K562 (cell line): ENCODE measurements at regions not wholly inside any gene's neighbourhood (a gene's known extent, or its start where the extent isn't known, plus 50 kb on each side); places are given as distances from the start of the nearest gene placed in this dataset.

Experiments
- ATAC-seq: fragments of 200-7000 bp; cut with Tn5 transposase; 3 replicates; pipeline ENCODE4 v1.9.1; 2020; ENCODE audit warnings: moderate library complexity
- BruUV-seq: library from RNA; stranded (reverse); fragments of 400-500 nt; replicated peaks from 2 replicates; lab custom pipeline; 2021; lab: Mats Ljungman, UMichigan
- CTCF ChIA-PET: fragments of 300-600 bp; formaldehyde crosslinking; extraction: SDS; loops from one replicate; lab custom pipeline; 2021; ENCODE audit warnings: low intra/inter-chr PET ratio; lab: Yijun Ruan, JAX
- POLR2A ChIA-PET: fragments of 300-600, 350-650 bp; sonication (Branson Sonifier 250); formaldehyde crosslinking; extraction: SDS; loops from one replicate; lab custom pipeline; 2021; ENCODE audit warnings: antibody characterized with exemption, inconsistent platforms; lab: Yijun Ruan, JAX
- DNase-seq, 4 experiments: peaks; one replicate each; pipeline versions ENCODE4 v3.0.0 to v3.0.0-alpha.2; 2011 to 2018; ENCODE audit warnings: low spot score in 3 of 4, mixed read lengths in 3 of 4; ENCODE audit errors: extremely low read depth in 1 of 4
- FAIRE-seq: peaks from 2 replicates; lab custom pipeline; 2011; peaks lifted over from hg19 to GRCh38; lab: Jason Lieb, UNC
- H2AFZ ChIP-seq: 2 replicates; pipeline ENCODE4 v1.6.0; 2011; ENCODE audit warnings: low read depth, low read length, control low read depth, inconsistent platforms
- H3K27ac ChIP-seq: fragments of 200-600 bp; 3 replicates; pipeline ENCODE4 v1.8.0; 2011; ENCODE audit warnings: low read depth, mild to moderate bottlenecking, control low read depth, inconsistent platforms, low read length, moderate library complexity, mixed read lengths; ENCODE audit errors: extremely low read depth
- H3K27me3 ChIP-seq, 2 experiments: fragments of 300-600 bp in 1 of 2; 2 replicates in 1 of 2; 3 replicates in 1 of 2; pipeline versions ENCODE4 v1.6.0 to v1.8.0; 2011; ENCODE audit warnings: inconsistent platforms in 2 of 2, low read length in 2 of 2, mild to moderate bottlenecking in 1 of 2, mixed read lengths in 1 of 2, moderate library complexity in 1 of 2; ENCODE audit not compliant: control insufficient read depth in 2 of 2, insufficient read depth in 2 of 2
- H3K36me3 ChIP-seq: fragments of 300-600 bp; 3 replicates; pipeline ENCODE4 v1.8.0; 2011; ENCODE audit warnings: mild to moderate bottlenecking, low read length, inconsistent platforms; ENCODE audit not compliant: control insufficient read depth, insufficient read depth
- H3K4me1 ChIP-seq, 2 experiments: fragments of 200-600 bp in 1 of 2; replicated peaks in 1 of 2; 2 replicates in 1 of 2; 3 replicates in 1 of 2; pipeline versions ENCODE4 v1.5.1 to v1.8.0; 2011; ENCODE audit warnings: inconsistent platforms in 2 of 2, low read length in 2 of 2, mild to moderate bottlenecking in 1 of 2, mixed read lengths in 1 of 2, moderate library complexity in 1 of 2; ENCODE audit not compliant: control insufficient read depth in 2 of 2, insufficient read depth in 2 of 2
- H3K4me2 ChIP-seq: 2 replicates; pipeline ENCODE4 v1.6.1; 2011; ENCODE audit warnings: low read length, control low read depth, inconsistent platforms, mixed read lengths; ENCODE audit not compliant: insufficient read depth
- H3K4me3 ChIP-seq: fragments of 200-600 bp; sonication (generic), shearing (Covaris generic); 2 replicates; pipeline ENCODE4 v1.5.1; 2016; ENCODE audit warnings: control low read depth, inconsistent platforms
- H3K79me2 ChIP-seq: fragments of 200-600 bp; 3 replicates; pipeline ENCODE4 v1.8.0; 2011; ENCODE audit warnings: low read length, inconsistent platforms; ENCODE audit not compliant: control insufficient read depth, insufficient read depth
- H3K9ac ChIP-seq, 2 experiments: 2 replicates each; pipeline versions ENCODE4 v1.6.0 to v1.6.1; 2011; ENCODE audit warnings: low read depth in 2 of 2, low read length in 2 of 2, control low read depth in 1 of 2, inconsistent platforms in 1 of 2, mild to moderate bottlenecking in 1 of 2, mixed read lengths in 1 of 2; ENCODE audit not compliant: insufficient read depth in 1 of 2
- H3K9me1 ChIP-seq: one replicate; pipeline ENCODE4 v1.6.0; 2011; ENCODE audit warnings: inconsistent platforms, mild to moderate bottlenecking, low read length, moderate library complexity; ENCODE audit not compliant: control insufficient read depth, insufficient read depth
- H3K9me3 ChIP-seq: replicated peaks from 2 replicates; pipeline ENCODE4 v1.5.1; 2011; ENCODE audit warnings: low read depth, low read length, inconsistent platforms; ENCODE audit not compliant: control insufficient read depth, insufficient read depth
- H4K20me1 ChIP-seq: replicated peaks from 2 replicates; pipeline ENCODE4 v1.6.1; 2011; ENCODE audit warnings: low read length, inconsistent platforms, mixed read lengths; ENCODE audit not compliant: control insufficient read depth, insufficient read depth
- ARHGAP35 ChIP-seq: fragments of 450-650 bp; IDR thresholded peaks from 2 replicates; pipeline ENCODE4 v1.6.1; 2018; ENCODE audit not compliant: partially characterized antibody
- CBX1 ChIP-seq: sonication (generic); IDR thresholded peaks from 2 replicates; pipeline ENCODE4 v1.6.1; 2016; ENCODE audit warnings: antibody characterized with exemption, low read depth, mild to moderate bottlenecking
- CBX5 ChIP-seq: IDR thresholded peaks from 2 replicates; pipeline ENCODE4 v1.6.1; 2014; ENCODE audit warnings: low read depth, borderline replicate concordance
- GMEB1 ChIP-seq: fragments of 250-450 bp; sonication (Bioruptor Pico); IDR thresholded peaks from 2 replicates; pipeline ENCODE4 v1.4.0; 2020; ENCODE audit warnings: mild to moderate bottlenecking
- JUNB ChIP-seq: fragments of 450-650 bp; formaldehyde crosslinking; conservative IDR thresholded peaks from 2 replicates; pipeline ENCODE4 v1.4.0; 2020; ENCODE audit warnings: mild to moderate bottlenecking
- MBD2 ChIP-seq: sonication (generic); IDR thresholded peaks from 2 replicates; pipeline ENCODE4 v1.6.1; 2016; ENCODE audit warnings: low read depth, borderline replicate concordance
- NCOA1 ChIP-seq: fragments of 450-650 bp; IDR thresholded peaks from 2 replicates; pipeline ENCODE4 v1.6.1; 2016; ENCODE audit warnings: low read depth
- NR2F6 ChIP-seq: fragments of 450-650 bp; formaldehyde crosslinking; IDR thresholded peaks from 2 replicates; pipeline ENCODE4 v1.4.0; 2020; ENCODE audit warnings: mild to moderate bottlenecking
- RBBP5 ChIP-seq: fragments of 200-600 bp; sonication (generic); IDR thresholded peaks from 2 replicates; pipeline ENCODE4 v1.6.1; 2012; ENCODE audit warnings: borderline replicate concordance, mild to moderate bottlenecking, low read length, control low read depth, inconsistent platforms; ENCODE audit not compliant: insufficient read depth, poor library complexity, severe bottlenecking
- SREBF2 ChIP-seq: sonication (generic); formaldehyde crosslinking; IDR thresholded peaks from 2 replicates; pipeline ENCODE4 v1.4.0; 2020; ENCODE audit warnings: mild to moderate bottlenecking, missing genetic modification reagents
- THRA ChIP-seq: fragments of 450-650 bp; IDR thresholded peaks from 2 replicates; pipeline ENCODE4 v1.6.1; 2017; ENCODE audit warnings: mild to moderate bottlenecking, moderate library complexity
- ZNF23 ChIP-seq: fragments of 250-450 bp; sonication (Bioruptor Pico); IDR thresholded peaks from 2 replicates; pipeline ENCODE4 v1.4.0; 2020; ENCODE audit warnings: mild to moderate bottlenecking
- ZNF609 ChIP-seq: sonication (generic); formaldehyde crosslinking; IDR thresholded peaks from 2 replicates; pipeline ENCODE4 v1.8.1; 2023; ENCODE audit warnings: missing genetic modification reagents, mild to moderate bottlenecking, borderline replicate concordance
- WGBS: fragments of 100-300 bp; shearing (Covaris generic); methylation state at CpG from one replicate; pipeline ENCODE4 v1.1.6; 2016; ENCODE audit warnings: low coverage, mixed read lengths; ENCODE audit not compliant: insufficient coverage; ENCODE audit errors: missing lambda C conversion rate; 5-methylcytosine and 5-hydroxymethylcytosine counted together
- in situ Hi-C: fragments of 300-500 bp; cut with MboI; formaldehyde crosslinking; loops from 4 replicates; pipeline ENCODE4 v1.15.0; 2018; ENCODE audit warnings: inconsistent platforms, mixed read lengths
- intact Hi-C: fragments of 100-400 bp; cut with micrococcal nuclease; formaldehyde crosslinking; loops from 2 replicates; pipeline ENCODE4 v1.14.2; 2022
- TF ChIP-seq, protein P1 (sequence below): IDR thresholded peaks from 2 replicates; pipeline ENCODE4 v1.6.1; 2016; ENCODE audit warnings: missing genetic modification characterization, missing compliant biosample characterization

- H3K79me2 ChIP-seq = no peaks in the 10 kb centered on the region
- in situ Hi-C loops = no loop called here
- FAIRE-seq (no peak), ATAC-seq (no peak), DNase-seq (no peak)
- H3K27me3 ChIP-seq = no peaks in the 10 kb centered on the region
- no peaks in the 10 kb centered on the region for H3K9me1 ChIP-seq
- no peak overlapping the region for H3K27ac ChIP-seq
- H4K20me1 ChIP-seq = no peaks in the 10 kb centered on the region
- no peak overlapping the region for H3K9ac ChIP-seq
- BruUV-seq = no TSS peak
- H3K4me2 ChIP-seq = no peak overlapping the region
- H3K36me3 ChIP-seq = no peaks in the 10 kb centered on the region
- no peaks in the 10 kb centered on the region for H3K4me1 ChIP-seq
- intact Hi-C loops = no loop called here
- ChIA-PET POLR2A (interaction anchor here (0.8 kb wide), 1 partner anchor 9 kb away, joined by 4 read pairs; no protein-coding TSS in a partner anchor), CTCF (no interaction called here)
- no peaks in the 10 kb centered on the region for H3K9me3 ChIP-seq
- WGBS = 9% methylated on average over 18 of the region's 32 CpGs
- H3K4me3 ChIP-seq = no peak overlapping the region
- no peak overlapping the region for H2AFZ ChIP-seq
- TF ChIP-seq CBX5 (no peak), RBBP5 (no peak), ZNF23 (CRISPR knock-in tag) (no peak), MBD2 (no peak), SREBF2 (CRISPR knock-in tag) (no peak), GMEB1 (no peak), NCOA1 (no peak), CBX1 (no peak), JUNB (CRISPR knock-in tag) (no peak), THRA (no peak), NR2F6 (no peak), ARHGAP35 (no peak), ZNF609 (CRISPR knock-in tag) (no peak)
- TF ChIP-seq, protein P1, sequence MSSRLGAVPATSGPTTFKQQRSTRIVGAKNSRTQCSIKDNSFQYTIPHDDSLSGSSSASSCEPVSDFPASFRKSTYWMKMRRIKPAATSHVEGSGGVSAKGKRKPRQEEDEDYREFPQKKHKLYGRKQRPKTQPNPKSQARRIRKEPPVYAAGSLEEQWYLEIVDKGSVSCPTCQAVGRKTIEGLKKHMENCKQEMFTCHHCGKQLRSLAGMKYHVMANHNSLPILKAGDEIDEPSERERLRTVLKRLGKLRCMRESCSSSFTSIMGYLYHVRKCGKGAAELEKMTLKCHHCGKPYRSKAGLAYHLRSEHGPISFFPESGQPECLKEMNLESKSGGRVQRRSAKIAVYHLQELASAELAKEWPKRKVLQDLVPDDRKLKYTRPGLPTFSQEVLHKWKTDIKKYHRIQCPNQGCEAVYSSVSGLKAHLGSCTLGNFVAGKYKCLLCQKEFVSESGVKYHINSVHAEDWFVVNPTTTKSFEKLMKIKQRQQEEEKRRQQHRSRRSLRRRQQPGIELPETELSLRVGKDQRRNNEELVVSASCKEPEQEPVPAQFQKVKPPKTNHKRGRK (tag) = no peak
- TF ChIP-seq, all 486 proteins: peak for 0
Observed at GRCh38 chr9:16924311-16924915, 53.9 kb upstream of the BNC2 start.
